ENCODE measurements at regions not wholly inside any gene's neighbourhood (a gene's known extent, or its start where the extent isn't known, plus 50 kb on each side); places are given as distances from the start of the nearest gene placed in this dataset.

DNA sequence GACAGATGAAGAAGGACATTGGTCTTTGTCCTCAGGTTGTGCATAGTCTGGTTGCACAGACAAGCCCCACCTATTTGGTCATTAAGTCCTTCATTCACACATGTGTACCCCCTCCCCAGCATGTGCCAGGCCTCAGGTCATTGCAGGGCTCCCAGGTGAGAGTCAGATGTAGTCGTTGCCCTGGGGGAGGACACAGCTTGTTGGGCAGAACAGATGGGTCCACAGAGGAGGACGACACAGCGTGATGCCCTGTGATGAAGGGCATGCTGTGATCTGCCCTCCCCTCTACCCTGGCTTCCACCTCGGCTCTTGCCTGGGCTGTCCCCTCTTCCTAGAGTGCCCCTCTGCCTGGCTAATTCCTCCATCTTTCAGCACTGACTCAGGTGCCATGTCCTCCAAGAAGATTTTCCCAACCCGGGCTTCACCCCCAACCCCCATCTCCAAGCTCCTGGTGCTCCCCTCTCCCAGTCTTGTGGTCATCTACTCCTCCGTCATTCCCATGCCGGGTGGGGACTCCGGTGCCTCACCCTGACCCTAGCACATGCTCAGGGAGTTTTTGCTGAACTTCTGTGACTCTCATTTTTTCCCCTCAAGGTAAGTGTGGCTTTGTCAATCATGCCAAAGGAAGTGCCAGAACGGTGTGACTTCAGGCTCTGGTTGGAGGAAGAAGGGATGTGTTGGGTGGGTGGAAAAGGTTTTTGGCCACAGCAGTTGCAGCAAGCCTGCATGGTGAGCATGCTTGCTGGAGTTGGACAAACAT is 220.5 kb downstream of the FOXD2 start:
- no peak for TF ChIP-seq NR3C1 (CRISPR knock-in tag; conservative IDR thresholded peaks at IDR 0.05; ENCODE audit: low read depth)
- no peak for TF ChIP-seq CREB1 (CRISPR knock-in tag; IDR thresholded peaks at IDR 0.05)
- TF ChIP-seq, protein P1, sequence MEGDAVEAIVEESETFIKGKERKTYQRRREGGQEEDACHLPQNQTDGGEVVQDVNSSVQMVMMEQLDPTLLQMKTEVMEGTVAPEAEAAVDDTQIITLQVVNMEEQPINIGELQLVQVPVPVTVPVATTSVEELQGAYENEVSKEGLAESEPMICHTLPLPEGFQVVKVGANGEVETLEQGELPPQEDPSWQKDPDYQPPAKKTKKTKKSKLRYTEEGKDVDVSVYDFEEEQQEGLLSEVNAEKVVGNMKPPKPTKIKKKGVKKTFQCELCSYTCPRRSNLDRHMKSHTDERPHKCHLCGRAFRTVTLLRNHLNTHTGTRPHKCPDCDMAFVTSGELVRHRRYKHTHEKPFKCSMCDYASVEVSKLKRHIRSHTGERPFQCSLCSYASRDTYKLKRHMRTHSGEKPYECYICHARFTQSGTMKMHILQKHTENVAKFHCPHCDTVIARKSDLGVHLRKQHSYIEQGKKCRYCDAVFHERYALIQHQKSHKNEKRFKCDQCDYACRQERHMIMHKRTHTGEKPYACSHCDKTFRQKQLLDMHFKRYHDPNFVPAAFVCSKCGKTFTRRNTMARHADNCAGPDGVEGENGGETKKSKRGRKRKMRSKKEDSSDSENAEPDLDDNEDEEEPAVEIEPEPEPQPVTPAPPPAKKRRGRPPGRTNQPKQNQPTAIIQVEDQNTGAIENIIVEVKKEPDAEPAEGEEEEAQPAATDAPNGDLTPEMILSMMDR (IDR thresholded peaks at IDR 0.05): no peak
- TF ChIP-seq ZNF219 (CRISPR knock-in tag; IDR thresholded peaks at IDR 0.05; ENCODE audit: borderline replicate concordance): no peak
- TF ChIP-seq FOXK1 (CRISPR knock-in tag; IDR thresholded peaks at IDR 0.05): no peak
- TF ChIP-seq CREM (CRISPR knock-in tag; IDR thresholded peaks at IDR 0.05): no peak
- no peak for TF ChIP-seq FOXJ3 (CRISPR knock-in tag; IDR thresholded peaks at IDR 0.05; ENCODE audit: borderline replicate concordance)
- TF ChIP-seq SP1 (CRISPR knock-in tag; conservative IDR thresholded peaks at IDR 0.05): no peak
- TF ChIP-seq, protein P2, sequence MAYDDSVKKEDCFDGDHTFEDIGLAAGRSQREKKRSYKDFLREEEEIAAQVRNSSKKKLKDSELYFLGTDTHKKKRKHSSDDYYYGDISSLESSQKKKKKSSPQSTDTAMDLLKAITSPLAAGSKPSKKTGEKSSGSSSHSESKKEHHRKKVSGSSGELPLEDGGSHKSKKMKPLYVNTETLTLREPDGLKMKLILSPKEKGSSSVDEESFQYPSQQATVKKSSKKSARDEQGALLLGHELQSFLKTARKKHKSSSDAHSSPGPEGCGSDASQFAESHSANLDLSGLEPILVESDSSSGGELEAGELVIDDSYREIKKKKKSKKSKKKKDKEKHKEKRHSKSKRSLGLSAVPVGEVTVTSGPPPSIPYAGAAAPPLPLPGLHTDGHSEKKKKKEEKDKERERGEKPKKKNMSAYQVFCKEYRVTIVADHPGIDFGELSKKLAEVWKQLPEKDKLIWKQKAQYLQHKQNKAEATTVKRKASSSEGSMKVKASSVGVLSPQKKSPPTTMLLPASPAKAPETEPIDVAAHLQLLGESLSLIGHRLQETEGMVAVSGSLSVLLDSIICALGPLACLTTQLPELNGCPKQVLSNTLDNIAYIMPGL (CRISPR knock-in tag; IDR thresholded peaks at IDR 0.05): no peak
- TF ChIP-seq ELF4 (CRISPR knock-in tag; IDR thresholded peaks at IDR 0.05; ENCODE audit: low read depth): no peak
- TF ChIP-seq, protein P3, sequence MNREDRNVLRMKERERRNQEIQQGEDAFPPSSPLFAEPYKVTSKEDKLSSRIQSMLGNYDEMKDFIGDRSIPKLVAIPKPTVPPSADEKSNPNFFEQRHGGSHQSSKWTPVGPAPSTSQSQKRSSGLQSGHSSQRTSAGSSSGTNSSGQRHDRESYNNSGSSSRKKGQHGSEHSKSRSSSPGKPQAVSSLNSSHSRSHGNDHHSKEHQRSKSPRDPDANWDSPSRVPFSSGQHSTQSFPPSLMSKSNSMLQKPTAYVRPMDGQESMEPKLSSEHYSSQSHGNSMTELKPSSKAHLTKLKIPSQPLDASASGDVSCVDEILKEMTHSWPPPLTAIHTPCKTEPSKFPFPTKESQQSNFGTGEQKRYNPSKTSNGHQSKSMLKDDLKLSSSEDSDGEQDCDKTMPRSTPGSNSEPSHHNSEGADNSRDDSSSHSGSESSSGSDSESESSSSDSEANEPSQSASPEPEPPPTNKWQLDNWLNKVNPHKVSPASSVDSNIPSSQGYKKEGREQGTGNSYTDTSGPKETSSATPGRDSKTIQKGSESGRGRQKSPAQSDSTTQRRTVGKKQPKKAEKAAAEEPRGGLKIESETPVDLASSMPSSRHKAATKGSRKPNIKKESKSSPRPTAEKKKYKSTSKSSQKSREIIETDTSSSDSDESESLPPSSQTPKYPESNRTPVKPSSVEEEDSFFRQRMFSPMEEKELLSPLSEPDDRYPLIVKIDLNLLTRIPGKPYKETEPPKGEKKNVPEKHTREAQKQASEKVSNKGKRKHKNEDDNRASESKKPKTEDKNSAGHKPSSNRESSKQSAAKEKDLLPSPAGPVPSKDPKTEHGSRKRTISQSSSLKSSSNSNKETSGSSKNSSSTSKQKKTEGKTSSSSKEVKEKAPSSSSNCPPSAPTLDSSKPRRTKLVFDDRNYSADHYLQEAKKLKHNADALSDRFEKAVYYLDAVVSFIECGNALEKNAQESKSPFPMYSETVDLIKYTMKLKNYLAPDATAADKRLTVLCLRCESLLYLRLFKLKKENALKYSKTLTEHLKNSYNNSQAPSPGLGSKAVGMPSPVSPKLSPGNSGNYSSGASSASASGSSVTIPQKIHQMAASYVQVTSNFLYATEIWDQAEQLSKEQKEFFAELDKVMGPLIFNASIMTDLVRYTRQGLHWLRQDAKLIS (CRISPR knock-in tag; IDR thresholded peaks at IDR 0.05; ENCODE audit: borderline replicate concordance): no peak
- no peak for TF ChIP-seq ETV6 (CRISPR knock-in tag; IDR thresholded peaks at IDR 0.05)

Data from WTC11 (cell line).